NCI-H2227 (cell line): ENCODE measurements at regions not wholly inside any gene's neighbourhood (a gene's known extent, or its start where the extent isn't known, plus 50 kb on each side); places are given as distances from the start of the nearest gene placed in this dataset.
A peak's percentile ranks its signal among the peaks of the same experiment; 100 is the strongest.

Experiments
- DNase-seq: peaks from one replicate; lab custom pipeline; 2025; ENCODE audit not compliant: unreplicated experiment; lab: John Stamatoyannopoulos, UW

GRCh38 chr13:107767119-107767518, 448.2 kb downstream of the LIG4 start:
- peak; percentile 40 for DNase-seq

- DNase-seq = peak; percentile 78
These were observed 449.5 kb downstream of the LIG4 start for GRCh38 chr13:107765724-107766401.

GRCh38 chr13:107764046-107764445, 451.3 kb downstream of the LIG4 start:
- DNase-seq = no peak

- DNase-seq = no peak
These were observed 461.6 kb downstream of the LIG4 start for GRCh38 chr13:107753748-107754147.

GRCh38 chr13:107753291-107753690, 462.0 kb downstream of the LIG4 start:
- DNase-seq = no peak

- no peak for DNase-seq
These were observed 471.4 kb downstream of the LIG4 start for GRCh38 chr13:107743983-107744382.

- DNase-seq = no peak
These were observed 471.8 kb downstream of the LIG4 start for GRCh38 chr13:107743526-107743925.

GRCh38 chr13:107743100-107743499, 472.2 kb downstream of the LIG4 start:
- no peak for DNase-seq

- DNase-seq = no peak
These were observed 472.8 kb downstream of the LIG4 start for GRCh38 chr13:107742544-107742943.

GRCh38 chr13:107738004-107738403, 477.3 kb downstream of the LIG4 start:
- no peak for DNase-seq

GRCh38 chr13:107736731-107737130, 478.6 kb downstream of the LIG4 start:
- no peak for DNase-seq

- no peak for DNase-seq
These were observed 479.2 kb downstream of the LIG4 start for GRCh38 chr13:107736170-107736569.

GRCh38 chr13:107734891-107735625, 480.3 kb downstream of the LIG4 start:
- DNase-seq = no peak

- DNase-seq = no peak
These were observed 482.1 kb downstream of the LIG4 start for GRCh38 chr13:107733276-107733675.

- no peak for DNase-seq
These were observed 484.5 kb downstream of the LIG4 start for GRCh38 chr13:107730813-107731212.

GRCh38 chr13:107721125-107721869, 494.0 kb downstream of the LIG4 start:
- DNase-seq = peak; percentile 25

- no peak for DNase-seq
These were observed 498.6 kb downstream of the LIG4 start for GRCh38 chr13:107716741-107717140.

- DNase-seq = no peak
These were observed 499.1 kb downstream of the LIG4 start for GRCh38 chr13:107716241-107716640.

- no peak for DNase-seq
These were observed 499.8 kb downstream of the LIG4 start for GRCh38 chr13:107715496-107715895.

- no peak for DNase-seq
These were observed 502.0 kb downstream of the LIG4 start for GRCh38 chr13:107713314-107713713.

- DNase-seq = no peak
These were observed 503.0 kb downstream of the LIG4 start for GRCh38 chr13:107712145-107712860.
